BJ (cell line): ENCODE measurements at regions not wholly inside any gene's neighbourhood (a gene's known extent, or its start where the extent isn't known, plus 50 kb on each side); places are given as distances from the start of the nearest gene placed in this dataset. TPM values are rescaled to one million over a fixed set of nuclear protein-coding genes. Genes with fewer than 3 reads are reported as not detected.

Source experiments
- small RNA-seq: library from RNA; depleted of rRNA; stranded (forward); fragments of <200 nt; gene quantifications from one replicate; pipeline ENCODE3, GENCODE V24; 2012; ENCODE audit warnings: low replicate concordance, low read depth; ENCODE audit not compliant: insufficient read length

Small RNA genes lying in the stretch of these regions (small RNA-seq; reads per million reads assigned to genes)
- gene AC138649.4 (not detected), gene RN7SL495P (not detected)
